ENCODE measurements at regions not wholly inside any gene's neighbourhood (a gene's known extent, or its start where the extent isn't known, plus 50 kb on each side); places are given as distances from the start of the nearest gene placed in this dataset.

DNA sequence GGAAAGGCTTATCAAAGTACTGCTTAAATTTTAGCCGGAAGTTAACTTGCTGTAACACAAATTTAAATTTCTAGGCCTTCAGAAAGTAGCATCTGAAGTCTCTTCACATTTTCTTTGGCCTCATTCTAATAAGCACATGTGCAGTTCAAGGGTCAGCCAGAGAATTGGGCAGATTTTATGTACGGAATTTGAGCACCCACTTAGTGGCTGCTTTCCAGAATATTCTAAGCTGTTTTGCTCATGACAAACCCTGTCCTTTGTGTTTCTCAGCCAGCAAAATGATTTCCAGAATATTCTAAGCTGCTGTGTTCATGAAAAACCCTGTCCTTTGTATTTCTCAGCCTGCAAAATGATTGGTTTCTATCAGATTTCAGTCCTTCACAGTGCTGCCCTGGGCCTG, 225.0 kb upstream of the DOK6 start:
- TF ChIP-seq, protein P1, sequence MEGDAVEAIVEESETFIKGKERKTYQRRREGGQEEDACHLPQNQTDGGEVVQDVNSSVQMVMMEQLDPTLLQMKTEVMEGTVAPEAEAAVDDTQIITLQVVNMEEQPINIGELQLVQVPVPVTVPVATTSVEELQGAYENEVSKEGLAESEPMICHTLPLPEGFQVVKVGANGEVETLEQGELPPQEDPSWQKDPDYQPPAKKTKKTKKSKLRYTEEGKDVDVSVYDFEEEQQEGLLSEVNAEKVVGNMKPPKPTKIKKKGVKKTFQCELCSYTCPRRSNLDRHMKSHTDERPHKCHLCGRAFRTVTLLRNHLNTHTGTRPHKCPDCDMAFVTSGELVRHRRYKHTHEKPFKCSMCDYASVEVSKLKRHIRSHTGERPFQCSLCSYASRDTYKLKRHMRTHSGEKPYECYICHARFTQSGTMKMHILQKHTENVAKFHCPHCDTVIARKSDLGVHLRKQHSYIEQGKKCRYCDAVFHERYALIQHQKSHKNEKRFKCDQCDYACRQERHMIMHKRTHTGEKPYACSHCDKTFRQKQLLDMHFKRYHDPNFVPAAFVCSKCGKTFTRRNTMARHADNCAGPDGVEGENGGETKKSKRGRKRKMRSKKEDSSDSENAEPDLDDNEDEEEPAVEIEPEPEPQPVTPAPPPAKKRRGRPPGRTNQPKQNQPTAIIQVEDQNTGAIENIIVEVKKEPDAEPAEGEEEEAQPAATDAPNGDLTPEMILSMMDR (IDR thresholded peaks at IDR 0.05; ENCODE audit: low read depth, low read length): no peak
- H3K4me3 ChIP-seq (replicated peaks in 1 of 2; ENCODE audit: low read depth in 2 of 2, low read length in 2 of 2): no peak overlapping the region
- DNase-seq (ENCODE audit: low read depth in 2 of 2): no peak

GRCh38 chr18:69176741-69177140, 223.9 kb upstream of the DOK6 start:
- H3K4me3 ChIP-seq (replicated peaks in 1 of 2; ENCODE audit: low read depth in 2 of 2, low read length in 2 of 2): no peak overlapping the region
- DNase-seq (ENCODE audit: low read depth in 2 of 2): no peak
- TF ChIP-seq, protein P1 (IDR thresholded peaks at IDR 0.05; ENCODE audit: low read depth, low read length): no peak

- peak in 1 of 2 donors; percentile 47 for DNase-seq (ENCODE audit: low read depth in 2 of 2)
- H3K4me3 ChIP-seq (replicated peaks in 1 of 2; ENCODE audit: low read depth in 2 of 2, low read length in 2 of 2): no peak overlapping the region
- TF ChIP-seq, protein P1 (IDR thresholded peaks at IDR 0.05; ENCODE audit: low read depth, low read length): no peak
Observed at GRCh38 chr18:69177702-69178101, 223.0 kb upstream of the DOK6 start.

DNA sequence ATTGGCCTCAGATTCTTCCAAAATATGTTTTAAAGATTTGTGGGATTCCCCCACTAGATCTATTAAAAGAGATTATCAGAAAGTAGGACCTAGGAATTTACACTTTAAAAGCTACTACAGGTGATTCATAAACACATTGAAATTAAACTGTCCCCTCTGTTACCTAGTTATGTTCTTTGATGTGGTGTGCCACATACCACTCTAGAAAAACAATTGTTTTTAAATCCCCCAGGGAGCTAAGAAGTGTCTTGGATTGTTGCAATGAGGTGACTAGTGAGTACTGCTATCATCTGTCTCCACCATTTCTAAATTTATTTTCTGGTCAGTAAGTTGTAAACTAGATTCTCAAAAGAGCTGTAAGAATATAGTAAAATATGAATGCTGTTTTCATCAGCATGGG, 214.5 kb upstream of the DOK6 start:
- H3K4me3 ChIP-seq (replicated peaks in 1 of 2; ENCODE audit: low read depth in 2 of 2, low read length in 2 of 2): no peak overlapping the region
- TF ChIP-seq, protein P1 (IDR thresholded peaks at IDR 0.05; ENCODE audit: low read depth, low read length): no peak
- no peak for DNase-seq (ENCODE audit: low read depth in 2 of 2)

DNA sequence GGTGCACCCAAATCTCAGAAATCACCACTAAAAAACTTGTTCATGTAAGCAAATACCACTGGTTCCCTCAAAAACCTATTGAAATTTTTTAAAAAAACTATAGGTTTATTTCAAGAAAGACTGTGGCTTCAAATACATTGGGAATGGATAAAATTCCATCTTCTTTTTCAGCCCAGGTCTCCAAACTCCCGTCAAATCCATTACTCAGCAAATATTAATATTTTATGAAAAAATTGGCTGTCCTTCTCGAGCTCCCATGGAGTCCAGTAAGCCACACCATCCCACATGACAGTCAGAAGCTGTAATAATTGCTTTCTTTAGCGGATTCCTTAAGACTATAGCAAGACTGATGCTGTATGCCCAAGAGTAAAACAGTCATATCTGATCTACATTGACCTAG, 204.4 kb upstream of the DOK6 start:
- DNase-seq (ENCODE audit: low read depth in 2 of 2): no peak
- TF ChIP-seq, protein P1 (IDR thresholded peaks at IDR 0.05; ENCODE audit: low read depth, low read length): no peak
- H3K4me3 ChIP-seq (replicated peaks in 1 of 2; ENCODE audit: low read depth in 2 of 2, low read length in 2 of 2): no peak overlapping the region

GRCh38 chr18:69205925-69206324, 194.8 kb upstream of the DOK6 start:
- no peak overlapping the region for H3K4me3 ChIP-seq (replicated peaks in 1 of 2; ENCODE audit: low read depth in 2 of 2, low read length in 2 of 2)
- TF ChIP-seq, protein P1 (IDR thresholded peaks at IDR 0.05; ENCODE audit: low read depth, low read length): no peak
- DNase-seq (ENCODE audit: low read depth in 2 of 2): no peak

DNA sequence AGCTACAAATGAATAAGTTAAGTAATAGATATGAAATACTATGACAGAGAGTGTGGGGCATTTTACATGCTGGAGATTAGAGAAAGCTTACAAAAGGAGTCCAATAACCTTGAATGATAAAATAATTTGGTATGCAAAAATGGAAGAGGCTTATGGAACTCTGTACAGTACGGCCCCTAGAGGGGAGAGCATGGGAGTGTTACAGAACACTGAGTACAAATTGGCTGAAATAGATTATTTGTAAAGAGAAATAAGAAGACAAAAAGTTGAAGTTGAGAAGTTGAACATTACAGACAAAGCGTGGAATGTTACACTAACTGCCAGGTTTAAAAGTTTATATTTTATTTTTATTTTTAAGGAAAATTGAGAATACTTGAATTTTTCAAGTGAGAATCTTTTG, 192.1 kb upstream of the DOK6 start:
- TF ChIP-seq, protein P1 (IDR thresholded peaks at IDR 0.05; ENCODE audit: low read depth, low read length): no peak
- no peak overlapping the region for H3K4me3 ChIP-seq (replicated peaks in 1 of 2; ENCODE audit: low read depth in 2 of 2, low read length in 2 of 2)
- no peak for DNase-seq (ENCODE audit: low read depth in 2 of 2)
